ENCODE measurements at regions not wholly inside any gene's neighbourhood (a gene's known extent, or its start where the extent isn't known, plus 50 kb on each side); places are given as distances from the start of the nearest gene placed in this dataset.

- TF ChIP-seq ELF1 (IDR thresholded peaks at IDR 0.05) = no peak
Observed at GRCh38 chr16:74221828-74222227, 74.8 kb upstream of the PSMD7 start (continued).

- Histone ChIP-seq H3K9ac (no peak overlapping the region), H2AFZ (ENCODE audit: low read depth) (no peak overlapping the region), H3K9me3 (no peaks in the 10 kb centered on the region), H3K27ac (ENCODE audit: low read depth in 2 of 2, low read length in 1 of 2) (no peak overlapping the region), H3K36me3 (replicated peaks in 1 of 2; ENCODE audit: control insufficient read depth in 1 of 2, insufficient read depth in 2 of 2, low read length in 1 of 2) (no peaks in the 10 kb centered on the region), H3K4me2 (no peak overlapping the region), H4K20me1 (ENCODE audit: insufficient read depth) (no peaks in the 10 kb centered on the region), H3K9me2 (no peaks in the 10 kb centered on the region), H3F3A (replicated peaks; ENCODE audit: insufficient read depth) (no peaks in the 10 kb centered on the region), H3K4me3 (ENCODE audit: low read depth in 2 of 2, low read length in 1 of 2) (no peak overlapping the region), H3K4me1 (ENCODE audit: control insufficient read depth in 1 of 2, insufficient read depth in 2 of 2, low read depth in 1 of 2, low read length in 1 of 2) (no peaks in the 10 kb centered on the region), H3K27me3 (ENCODE audit: insufficient read depth) (no peaks in the 10 kb centered on the region), H3K79me2 (ENCODE audit: insufficient read depth) (no peaks in the 10 kb centered on the region)
- ChIA-PET CTCF (no interaction called here), POLR2A (no interaction called here)
- DNase-seq = no peak
- 38% methylated on average over 1 of the region's 1 CpG for WGBS (ENCODE audit: low lambda C conversion rate)
- TF ChIP-seq JUND (IDR thresholded peaks at IDR 0.05) = no peak
- TF ChIP-seq FOXJ3 (CRISPR knock-in tag; IDR thresholded peaks at IDR 0.05) = no peak
- no peak for TF ChIP-seq FOSL2 (IDR thresholded peaks at IDR 0.05; ENCODE audit: borderline replicate concordance, low read depth)
- no peak for TF ChIP-seq TEAD4 (IDR thresholded peaks at IDR 0.05; ENCODE audit: borderline replicate concordance, insufficient read depth)
- TF ChIP-seq YY1 (IDR thresholded peaks at IDR 0.05; ENCODE audit: low read depth) = no peak
- TF ChIP-seq EZH2phosphoT487 (IDR thresholded peaks at IDR 0.05; ENCODE audit: borderline replicate concordance, low read depth) = no peak
- TF ChIP-seq GABPA (IDR thresholded peaks at IDR 0.05; ENCODE audit: low read depth) = no peak
- no peak for TF ChIP-seq FOXM1 (IDR thresholded peaks at IDR 0.05; ENCODE audit: low read depth)
Observed at GRCh38 chr16:74219706-74220105, 76.9 kb upstream of the PSMD7 start.

GRCh38 chr16:74218871-74219270, 77.7 kb upstream of the PSMD7 start:
- Histone ChIP-seq H3K9me3 (no peaks in the 10 kb centered on the region), H3K79me2 (ENCODE audit: insufficient read depth) (no peaks in the 10 kb centered on the region), H3K9me2 (no peaks in the 10 kb centered on the region), H3K36me3 (replicated peaks in 1 of 2; ENCODE audit: control insufficient read depth in 1 of 2, insufficient read depth in 2 of 2, low read length in 1 of 2) (no peaks in the 10 kb centered on the region), H3K9ac (no peak overlapping the region), H3K27me3 (ENCODE audit: insufficient read depth) (no peaks in the 10 kb centered on the region), H2AFZ (ENCODE audit: low read depth) (no peak overlapping the region), H3K4me3 (ENCODE audit: low read depth in 2 of 2, low read length in 1 of 2) (no peak overlapping the region), H4K20me1 (ENCODE audit: insufficient read depth) (no peaks in the 10 kb centered on the region), H3K4me1 (ENCODE audit: control insufficient read depth in 1 of 2, insufficient read depth in 2 of 2, low read depth in 1 of 2, low read length in 1 of 2) (no peaks in the 10 kb centered on the region), H3F3A (replicated peaks; ENCODE audit: insufficient read depth) (no peaks in the 10 kb centered on the region), H3K4me2 (no peak overlapping the region), H3K27ac (ENCODE audit: low read depth in 2 of 2, low read length in 1 of 2) (no peak overlapping the region)
- ChIA-PET CTCF (interaction anchor here (1.9 kb wide), 1 partner anchor 8 kb away, joined by 12 read pairs; no protein-coding TSS in a partner anchor), POLR2A (no interaction called here)
- TF ChIP-seq REST (IDR thresholded peaks at IDR 0.05; ENCODE audit: low read depth, low read length) (no peak), EP300 (IDR thresholded peaks at IDR 0.05; ENCODE audit: borderline replicate concordance in 1 of 2, low read depth in 1 of 2, low read length in 1 of 2) (no peak)
- 44% methylated on average over 7 of the region's 7 CpGs for WGBS (ENCODE audit: low lambda C conversion rate)
- no peak for DNase-seq

Measured in SK-N-SH (cell line).